ENCODE measurements at regions not wholly inside any gene's neighbourhood (a gene's known extent, or its start where the extent isn't known, plus 50 kb on each side); places are given as distances from the start of the nearest gene placed in this dataset.
"Not testable (repeated sequence)": the region's sequence is repeated elsewhere in the genome, so short reads cannot be mapped to it uniquely, and the experiment has no call there.

GRCh38 chr3:150327678-150328653 lies 80.1 kb upstream of the TSC22D2 start:
- no peak for DNase-seq

- no peak for DNase-seq
Observed at GRCh38 chr3:150324788-150325187, 83.3 kb upstream of the TSC22D2 start.

- DNase-seq = no peak
Observed at GRCh38 chr3:150324245-150324644, 83.9 kb upstream of the TSC22D2 start.

- DNase-seq = no peak
Observed at GRCh38 chr3:150323770-150324169, 84.3 kb upstream of the TSC22D2 start.

GRCh38 chr3:150323091-150323490 lies 85.0 kb upstream of the TSC22D2 start:
- DNase-seq = not testable (repeated sequence)

GRCh38 chr3:150320971-150321370 lies 87.1 kb upstream of the TSC22D2 start:
- not testable (repeated sequence) for DNase-seq

- no peak for DNase-seq
Observed at GRCh38 chr3:150319900-150320299, 88.2 kb upstream of the TSC22D2 start.

- DNase-seq = no peak
Observed at GRCh38 chr3:150317469-150317868, 90.6 kb upstream of the TSC22D2 start.

GRCh38 chr3:150315721-150316120 lies 92.4 kb upstream of the TSC22D2 start:
- no peak for DNase-seq

- no peak for DNase-seq
Observed at GRCh38 chr3:150314248-150315004, 93.7 kb upstream of the TSC22D2 start.

- DNase-seq = no peak
Observed at GRCh38 chr3:150312018-150312657, 96.0 kb upstream of the TSC22D2 start.

- no peak for DNase-seq
Observed at GRCh38 chr3:150311156-150311555, 96.9 kb upstream of the TSC22D2 start.

GRCh38 chr3:150309557-150309956 lies 98.5 kb upstream of the TSC22D2 start:
- DNase-seq = no peak

- DNase-seq = no peak
Observed at GRCh38 chr3:150309257-150309542, 98.9 kb upstream of the TSC22D2 start.

GRCh38 chr3:150308481-150309256 lies 99.4 kb upstream of the TSC22D2 start:
- no peak for DNase-seq

GRCh38 chr3:150308037-150308319 lies 100.1 kb upstream of the TSC22D2 start:
- DNase-seq = no peak

GRCh38 chr3:150307311-150308036 lies 100.6 kb upstream of the TSC22D2 start:
- no peak for DNase-seq

GRCh38 chr3:150306906-150307305 lies 101.2 kb upstream of the TSC22D2 start:
- DNase-seq = no peak

GRCh38 chr3:150306083-150306482 lies 102.0 kb upstream of the TSC22D2 start:
- no peak for DNase-seq

- no peak for DNase-seq
Observed at GRCh38 chr3:150303768-150304167, 104.3 kb upstream of the TSC22D2 start.

- DNase-seq = no peak
Observed at GRCh38 chr3:150302246-150302645, 105.9 kb upstream of the TSC22D2 start.

GRCh38 chr3:150300852-150301517 lies 107.1 kb upstream of the TSC22D2 start:
- no peak for DNase-seq

Data from CD4-positive, alpha-beta T cell treated with Interleukin-21 for 1 hour (primary cell).